ENCODE measurements at regions not wholly inside any gene's neighbourhood (a gene's known extent, or its start where the extent isn't known, plus 50 kb on each side); places are given as distances from the start of the nearest gene placed in this dataset.

GRCh38 chr16:35196313-35196712 lies 1736.9 kb downstream of the TP53TG3F start:
- TF ChIP-seq CTCF (IDR thresholded peaks at IDR 0.05; ENCODE audit: control extremely low read depth, extremely low read depth), result no peak
- Histone ChIP-seq H3K36me3 (ENCODE audit: control insufficient read depth in 4 of 4, insufficient read depth in 4 of 4, low read length in 4 of 4) (no peaks in the 10 kb centered on the region), H3K4me1 (ENCODE audit: control insufficient read depth in 5 of 5, insufficient read depth in 5 of 5, low read length in 5 of 5) (no peaks in the 10 kb centered on the region), H3K9me3 (ENCODE audit: control insufficient read depth in 4 of 4, insufficient read depth in 3 of 4, low read length in 3 of 4) (peaks cover 0 to 20% (median 9%) of the 10 kb centered on the region in 4 donors), H3K9ac (ENCODE audit: insufficient read depth in 1 of 2, low read length in 2 of 2) (no peak overlapping the region), H3K27ac (ENCODE audit: low read depth in 1 of 2, low read length in 1 of 2) (no peak overlapping the region), H3K27me3 (ENCODE audit: control insufficient read depth in 3 of 3, insufficient read depth in 3 of 3, low read length in 2 of 3) (no peaks in the 10 kb centered on the region), H3K4me3 (no peak overlapping the region)
- DNase-seq (no peak), ATAC-seq (ENCODE audit: insufficient read depth, low FRiP score) (no peak)
- 77 to 82% methylated on average over 20 to 21 of the region's 21 CpGs for WGBS, 2 donors

DNA sequence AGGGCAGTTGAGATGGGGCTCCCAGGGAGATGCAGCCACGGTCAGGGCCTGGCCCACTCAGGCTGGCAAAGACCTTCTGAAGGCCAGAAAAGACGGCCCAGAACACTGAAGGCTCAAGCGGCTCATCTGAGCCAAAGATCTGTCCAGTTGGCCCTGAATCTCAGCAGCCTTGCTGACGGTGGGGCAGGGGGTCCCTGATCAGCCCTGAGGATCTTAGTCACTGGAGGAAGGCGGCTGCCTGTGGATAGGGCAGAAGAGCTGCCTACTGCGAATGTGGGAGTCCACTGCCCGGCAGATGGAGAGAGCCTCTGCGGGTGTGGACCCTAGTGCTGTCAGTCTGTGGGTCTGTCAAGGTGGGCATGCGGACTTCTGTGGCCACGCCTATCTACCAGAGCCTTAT lies 1738.2 kb downstream of the TP53TG3F start:
- DNase-seq (no peak), ATAC-seq (ENCODE audit: insufficient read depth, low FRiP score) (no peak)
- Histone ChIP-seq H3K9ac (ENCODE audit: insufficient read depth in 1 of 2, low read length in 2 of 2) (no peak overlapping the region), H3K36me3 (ENCODE audit: control insufficient read depth in 4 of 4, insufficient read depth in 4 of 4, low read length in 4 of 4) (no peaks in the 10 kb centered on the region), H3K27me3 (ENCODE audit: control insufficient read depth in 3 of 3, insufficient read depth in 3 of 3, low read length in 2 of 3) (no peaks in the 10 kb centered on the region), H3K9me3 (ENCODE audit: control insufficient read depth in 4 of 4, insufficient read depth in 3 of 4, low read length in 3 of 4) (peaks cover 0 to 27% (median 12%) of the 10 kb centered on the region in 4 donors), H3K27ac (ENCODE audit: low read depth in 1 of 2, low read length in 1 of 2) (no peak overlapping the region), H3K4me3 (no peak overlapping the region), H3K4me1 (ENCODE audit: control insufficient read depth in 5 of 5, insufficient read depth in 5 of 5, low read length in 5 of 5) (no peaks in the 10 kb centered on the region)
- TF ChIP-seq CTCF (IDR thresholded peaks at IDR 0.05; ENCODE audit: control extremely low read depth, extremely low read depth), result no peak
- 74 to 83% methylated on average over 10 of the region's 10 CpGs for WGBS, 2 donors

DNA sequence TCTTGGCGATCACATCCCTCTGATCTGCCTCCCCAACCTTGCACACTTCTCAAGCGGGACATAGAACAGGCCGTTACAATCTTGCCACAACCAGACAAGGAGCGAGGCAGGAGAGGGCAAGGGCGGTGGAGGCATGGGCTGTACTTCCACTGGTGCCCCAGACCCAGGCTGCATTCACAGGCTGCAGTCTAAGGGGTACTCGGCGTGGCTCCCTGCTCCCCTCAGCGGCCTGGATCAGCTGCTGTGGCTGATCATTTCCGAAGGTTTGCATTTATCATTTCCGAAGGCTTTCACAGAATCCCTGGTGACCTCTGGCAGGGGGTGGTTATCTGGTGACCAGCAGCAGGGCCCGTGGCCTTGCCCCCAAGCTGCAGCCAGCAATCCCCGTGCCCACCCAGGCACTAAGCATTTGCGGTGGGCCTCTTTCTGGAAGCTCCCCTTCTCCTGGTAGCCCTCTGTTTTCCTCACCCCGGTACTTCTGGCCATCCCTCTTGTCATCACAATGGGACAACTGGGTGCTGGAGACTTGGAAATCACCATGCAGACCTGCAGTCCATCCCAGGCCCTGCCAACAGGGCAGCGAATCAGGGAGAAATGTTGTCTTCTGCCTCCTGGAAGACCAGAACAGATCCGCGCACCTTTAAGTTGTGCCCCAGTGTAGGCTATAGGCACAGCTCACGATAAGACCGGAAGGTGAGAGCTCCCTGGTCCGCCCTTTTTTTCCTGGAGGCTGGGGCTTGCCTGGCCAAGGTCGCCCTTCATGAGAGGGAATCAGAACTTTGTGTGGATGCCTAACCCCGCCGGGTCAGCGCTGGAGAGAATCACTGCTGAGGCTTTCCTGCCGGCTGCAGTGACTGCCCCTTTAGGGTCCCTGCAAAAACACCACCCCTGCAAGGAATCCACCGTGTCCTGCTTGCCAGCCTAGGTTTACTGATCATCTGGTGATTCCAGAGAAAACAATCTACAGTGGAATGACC lies 1739.1 kb downstream of the TP53TG3F start:
- H3K4me1 ChIP-seq (ENCODE audit: control insufficient read depth in 5 of 5, insufficient read depth in 5 of 5, low read length in 5 of 5), result no peaks in the 10 kb centered on the region
- DNase-seq (no peak), ATAC-seq (ENCODE audit: insufficient read depth, low FRiP score) (no peak)
- H3K4me3 ChIP-seq, result no peak overlapping the region
- no peak for TF ChIP-seq CTCF (IDR thresholded peaks at IDR 0.05; ENCODE audit: control extremely low read depth, extremely low read depth)
- H3K27ac ChIP-seq (ENCODE audit: low read depth in 1 of 2, low read length in 1 of 2), result no peak overlapping the region
- WGBS, 2 donors, result 74 to 80% methylated on average over 26 of the region's 26 CpGs
- H3K9ac ChIP-seq (ENCODE audit: insufficient read depth in 1 of 2, low read length in 2 of 2), result no peak overlapping the region
- peaks cover 0 to 27% (median 11%) of the 10 kb centered on the region in 4 donors for H3K9me3 ChIP-seq (ENCODE audit: control insufficient read depth in 4 of 4, insufficient read depth in 3 of 4, low read length in 3 of 4)
- H3K27me3 ChIP-seq (ENCODE audit: control insufficient read depth in 3 of 3, insufficient read depth in 3 of 3, low read length in 2 of 3), result no peaks in the 10 kb centered on the region
- H3K36me3 ChIP-seq (ENCODE audit: control insufficient read depth in 4 of 4, insufficient read depth in 4 of 4, low read length in 4 of 4), result no peaks in the 10 kb centered on the region
